GM19438 (cell line): ENCODE measurements at regions not wholly inside any gene's neighbourhood (a gene's known extent, or its start where the extent isn't known, plus 50 kb on each side); places are given as distances from the start of the nearest gene placed in this dataset.

ENCODE experiments used
- ATAC-seq: cut with Tn5 transposase; IDR thresholded peaks from one replicate; pipeline ENCODE4 v1.9.1; 2021; ENCODE audit warnings: low read depth; ENCODE audit not compliant: unreplicated experiment

- no peak for ATAC-seq
Observed at GRCh38 chr1:98017184-98017583, 96.3 kb upstream of the DPYD start.

GRCh38 chr1:98008373-98008772 is 87.5 kb upstream of the DPYD start:
- ATAC-seq, result no peak

- ATAC-seq, result no peak
Observed at GRCh38 chr1:98005326-98006010, 84.6 kb upstream of the DPYD start.

- no peak for ATAC-seq
Observed at GRCh38 chr1:98003442-98003841, 82.6 kb upstream of the DPYD start.

- ATAC-seq, result no peak
Observed at GRCh38 chr1:98002288-98002687, 81.5 kb upstream of the DPYD start.

GRCh38 chr1:98001764-98002163 is 80.9 kb upstream of the DPYD start:
- no peak for ATAC-seq

GRCh38 chr1:97999320-97999719 is 78.5 kb upstream of the DPYD start:
- no peak for ATAC-seq

- ATAC-seq, result no peak
Observed at GRCh38 chr1:97996880-97997279, 76.0 kb upstream of the DPYD start.

GRCh38 chr1:97989094-97989680 is 68.4 kb upstream of the DPYD start:
- no peak for ATAC-seq

GRCh38 chr1:97986041-97987005 is 65.5 kb upstream of the DPYD start:
- no peak for ATAC-seq

GRCh38 chr1:97983126-97983525 is 62.3 kb upstream of the DPYD start:
- no peak for ATAC-seq

GRCh38 chr1:97980530-97980929 is 59.7 kb upstream of the DPYD start:
- ATAC-seq, result no peak

- no peak for ATAC-seq
Observed at GRCh38 chr1:97976801-97977200, 56.0 kb upstream of the DPYD start.
